Mesothelial cell of epicardium (in vitro differentiated cells): ENCODE measurements at regions not wholly inside any gene's neighbourhood (a gene's known extent, or its start where the extent isn't known, plus 50 kb on each side); places are given as distances from the start of the nearest gene placed in this dataset.
A peak's percentile ranks its signal among the peaks of the same experiment; 100 is the strongest.

ENCODE experiments used
- DNase-seq, 2 experiments: peaks; one replicate each; pipeline ENCODE4 v3.0.0; 2021; ENCODE audit warnings: low spot score in 2 of 2; ENCODE audit not compliant: unreplicated experiment in 2 of 2
- H3K27ac Mint-ChIP-seq: 2 replicates; pipeline ENCODE4 v1.8.0; 2021; ENCODE audit warnings: mixed read lengths
- H3K27me3 Mint-ChIP-seq: 2 replicates; pipeline ENCODE4 v1.8.0; 2021; ENCODE audit warnings: low read depth, mixed read lengths
- H3K36me3 Mint-ChIP-seq: 2 replicates; pipeline ENCODE4 v1.8.0; 2021; ENCODE audit warnings: mixed read lengths
- H3K4me1 Mint-ChIP-seq: 2 replicates; pipeline ENCODE4 v1.8.0; 2021; ENCODE audit warnings: mixed read lengths
- H3K4me3 Mint-ChIP-seq: 2 replicates; pipeline ENCODE4 v1.8.0; 2021; ENCODE audit warnings: mild to moderate bottlenecking, moderate library complexity, mixed read lengths
- H3K9me3 Mint-ChIP-seq: 2 replicates; pipeline ENCODE4 v1.8.0; 2021; ENCODE audit warnings: mixed read lengths
- CTCF ChIP-seq: fragments of 200-600 bp; sonication (generic); IDR thresholded peaks from one replicate; pipeline ENCODE4 v1.5.0; 2021; ENCODE audit warnings: antibody characterized with exemption; ENCODE audit not compliant: unreplicated experiment

DNA sequence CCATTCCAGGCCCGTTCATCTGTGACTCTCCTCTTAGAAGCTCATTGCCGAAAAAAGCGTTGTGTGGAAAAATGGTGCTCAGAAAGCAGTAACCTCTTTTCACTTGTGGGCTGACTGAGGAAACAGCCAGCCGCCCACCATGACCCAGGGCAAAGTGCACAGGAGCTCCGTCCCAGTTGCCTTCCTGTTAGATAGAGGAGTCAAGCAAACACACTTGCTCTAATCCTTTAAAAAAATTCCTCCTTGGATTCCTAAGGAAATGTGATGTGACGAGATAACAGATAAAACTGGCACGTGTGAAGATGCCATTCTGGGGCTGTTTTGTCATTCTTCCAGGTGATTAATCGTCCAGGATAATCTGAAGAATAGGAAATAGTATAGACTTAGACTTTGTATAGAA lies 396.8 kb upstream of the DDHD1 start:
- DNase-seq = no peak
- H3K27ac Mint-ChIP-seq = no peak overlapping the region
- H3K4me3 Mint-ChIP-seq = no peak overlapping the region

DNA sequence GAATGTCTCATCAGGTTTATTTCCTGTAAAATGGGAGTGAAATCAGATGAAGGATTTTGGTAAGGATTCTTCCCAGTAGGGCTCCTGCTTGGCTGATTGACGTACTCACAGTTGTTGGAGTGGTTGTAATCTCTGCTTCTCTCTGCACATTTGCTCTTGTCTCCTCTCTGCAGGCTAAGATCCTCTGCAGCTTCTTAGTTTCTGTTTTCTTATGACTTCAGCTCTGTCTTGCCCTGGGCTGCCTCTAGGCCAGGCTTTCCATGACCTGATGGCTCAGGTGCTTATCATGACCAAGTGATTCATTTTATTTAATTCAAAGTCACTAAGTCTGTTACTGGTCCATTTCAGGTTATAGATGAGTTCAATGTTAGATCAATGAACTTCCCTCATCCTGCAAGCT lies 394.5 kb upstream of the DDHD1 start:
- Mint-ChIP-seq H3K27me3 (peaks cover 12% of the 10 kb centered on the region), H3K9me3 (no peaks in the 10 kb centered on the region), H3K4me1 (peaks cover 20% of the 10 kb centered on the region), H3K36me3 (no peaks in the 10 kb centered on the region), H3K4me3 (no peak overlapping the region), H3K27ac (no peak overlapping the region)
- no peak for TF ChIP-seq CTCF
- DNase-seq = no peak

More for the DNA sequence above, 396.8 kb upstream of the DDHD1 start:
- no peak for TF ChIP-seq CTCF
- no peaks in the 10 kb centered on the region for H3K36me3 Mint-ChIP-seq
- H3K27me3 Mint-ChIP-seq = peaks cover 9% of the 10 kb centered on the region
- H3K4me1 Mint-ChIP-seq = peaks cover 9% of the 10 kb centered on the region
- no peaks in the 10 kb centered on the region for H3K9me3 Mint-ChIP-seq

- Mint-ChIP-seq H3K27ac (no peak overlapping the region), H3K4me1 (peaks cover 29% of the 10 kb centered on the region), H3K4me3 (no peak overlapping the region), H3K27me3 (peaks cover 12% of the 10 kb centered on the region), H3K9me3 (no peaks in the 10 kb centered on the region), H3K36me3 (no peaks in the 10 kb centered on the region)
- TF ChIP-seq CTCF = no peak
- no peak for DNase-seq
Observed at GRCh38 chr14:53545217-53545616, 392.1 kb upstream of the DDHD1 start.

DNA sequence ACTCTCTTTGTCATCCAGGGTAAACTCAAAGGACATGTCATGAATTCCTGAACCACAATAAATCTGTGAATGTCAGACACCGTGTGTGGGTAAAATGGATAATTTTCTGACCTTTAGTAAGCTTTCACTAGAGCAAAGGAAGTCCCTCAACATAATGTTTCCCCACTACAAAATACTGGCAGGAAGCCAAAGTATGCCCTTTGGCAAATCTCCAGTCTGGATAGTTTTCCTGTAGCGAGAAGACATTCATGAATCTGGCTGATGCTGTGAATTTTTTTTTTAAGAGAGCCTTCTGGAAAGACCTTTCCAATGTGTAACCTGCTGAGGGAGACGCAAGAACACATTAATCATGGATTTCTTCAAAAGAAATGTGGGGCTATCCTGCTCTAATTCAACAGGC lies 389.6 kb upstream of the DDHD1 start:
- Mint-ChIP-seq H3K36me3 (no peaks in the 10 kb centered on the region), H3K4me3 (no peak overlapping the region), H3K27me3 (peaks cover 10% of the 10 kb centered on the region), H3K4me1 (peaks cover 42% of the 10 kb centered on the region), H3K27ac (peak overlapping the region; percentile 70), H3K9me3 (no peaks in the 10 kb centered on the region)
- no peak for TF ChIP-seq CTCF
- DNase-seq = peak; percentile 26 to 80

- DNase-seq = no peak
- H3K4me1 Mint-ChIP-seq = peaks cover 44% of the 10 kb centered on the region
- no peaks in the 10 kb centered on the region for H3K36me3 Mint-ChIP-seq
- no peaks in the 10 kb centered on the region for H3K9me3 Mint-ChIP-seq
- no peak overlapping the region for H3K4me3 Mint-ChIP-seq
- no peak overlapping the region for H3K27ac Mint-ChIP-seq
- no peak for TF ChIP-seq CTCF
- H3K27me3 Mint-ChIP-seq = peaks cover 7% of the 10 kb centered on the region
Observed at GRCh38 chr14:53541411-53541810, 388.3 kb upstream of the DDHD1 start.

GRCh38 chr14:53539489-53540126 lies 386.5 kb upstream of the DDHD1 start:
- Mint-ChIP-seq H3K4me1 (peaks cover 44% of the 10 kb centered on the region), H3K27ac (no peak overlapping the region), H3K27me3 (no peaks in the 10 kb centered on the region), H3K9me3 (no peaks in the 10 kb centered on the region), H3K4me3 (no peak overlapping the region), H3K36me3 (no peaks in the 10 kb centered on the region)
- TF ChIP-seq CTCF = peak; percentile 89
- DNase-seq = peak; percentile 68 to 86
